Testis (tissue), 2 donors: ENCODE measurements at regions not wholly inside any gene's neighbourhood (a gene's known extent, or its start where the extent isn't known, plus 50 kb on each side); places are given as distances from the start of the nearest gene placed in this dataset.

Source experiments
- DNase-seq: peaks from one replicate; pipeline ENCODE4 v3.0.0-alpha.2; 2019
- H3K27ac ChIP-seq, 2 donors: fragments of 200-600 bp; sonication (generic); one replicate each; pipeline ENCODE4 v1.5.1; 2019
- H3K27me3 ChIP-seq: fragments of 200-600 bp; sonication (generic); one replicate; pipeline ENCODE4 v1.5.1; 2019
- H3K36me3 ChIP-seq: fragments of 200-600 bp; sonication (generic); one replicate; pipeline ENCODE4 v1.5.1; 2017; ENCODE audit warnings: low read depth; ENCODE audit errors: missing control alignments
- H3K4me1 ChIP-seq: fragments of 200-600 bp; sonication (generic); one replicate; pipeline ENCODE4 v1.5.1; 2019
- H3K4me3 ChIP-seq, 2 donors: fragments of 200-600 bp; sonication (generic); one replicate each; pipeline ENCODE4 v1.5.1; 2017 to 2019
- H3K9me3 ChIP-seq: fragments of 200-600 bp; sonication (generic); one replicate; pipeline ENCODE4 v1.5.1; 2017
- POLR2A ChIP-seq: fragments of 450-650 bp; IDR thresholded peaks from one replicate; pipeline ENCODE4 v1.6.1; 2017; ENCODE audit warnings: antibody characterized with exemption, mild to moderate bottlenecking, moderate library complexity
- WGBS, 2 donors: methylation state at CpG; one replicate each; pipeline ENCODE4 v1.1.5; 2018; 5-methylcytosine and 5-hydroxymethylcytosine counted together
- intact Hi-C: fragments of 100-400 bp; cut with DNase I; formaldehyde crosslinking; loops from one replicate; pipeline ENCODE4 v1.15.1; 2023; ENCODE audit warnings: low total_unique reads
- TF ChIP-seq, protein P1 (sequence below), 3 experiments: fragments of 450-650 bp in 2 of 3; fragments of 200-600 bp in 1 of 3; sonication (generic) in 1 of 3; IDR thresholded peaks; one replicate each; pipeline ENCODE4 v1.5.1; 2016 to 2019; ENCODE audit warnings: antibody characterized with exemption in 3 of 3, mild to moderate bottlenecking in 2 of 3, moderate library complexity in 1 of 3

DNA sequence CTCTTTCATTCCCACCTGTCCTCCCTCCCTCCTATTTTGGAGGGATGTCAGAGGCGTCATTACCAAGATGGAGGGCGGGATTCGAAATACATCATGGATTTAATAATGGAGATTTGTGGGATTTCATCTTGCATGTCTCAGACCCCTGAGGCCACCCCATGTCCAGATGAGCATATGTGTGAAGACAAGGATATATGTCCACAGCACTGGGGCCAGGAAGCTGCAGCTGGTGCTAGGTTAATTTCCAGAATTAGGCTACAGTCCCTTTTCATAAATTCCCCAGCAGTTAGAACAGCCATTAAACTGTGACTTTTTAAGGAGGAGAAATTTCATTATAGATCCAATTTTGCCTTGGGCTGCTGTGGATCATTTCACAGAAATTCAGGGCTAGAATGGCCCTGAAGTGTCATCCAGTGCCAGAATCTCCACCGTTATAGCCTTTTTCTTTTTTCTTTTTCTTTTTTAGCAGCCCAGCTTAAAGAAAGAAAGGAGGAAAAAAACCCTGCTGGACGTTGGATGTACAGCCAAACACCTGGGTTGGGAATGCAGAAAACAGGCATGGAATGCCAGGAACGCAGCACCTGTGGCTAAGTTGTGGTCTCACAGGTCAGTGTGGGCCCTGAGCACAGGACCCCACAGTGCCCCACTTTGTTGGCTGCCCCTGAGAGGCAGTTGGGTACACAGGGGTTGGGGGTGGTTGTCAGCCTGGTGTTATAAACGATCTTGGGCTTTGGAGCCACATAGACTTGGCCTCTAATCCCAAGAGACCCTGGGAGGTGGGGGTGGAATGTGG is 50.2 kb upstream of the CXCL14 start:
- Histone ChIP-seq H3K9me3 (no peaks in the 10 kb centered on the region), H3K36me3 (no peaks in the 10 kb centered on the region), H3K27ac (no peak overlapping the region), H3K4me3 (no peak overlapping the region), H3K27me3 (no peaks in the 10 kb centered on the region), H3K4me1 (no peaks in the 10 kb centered on the region)
- WGBS, 2 donors = 74 to 77% methylated on average over 6 to 7 of the region's 7 CpGs
- intact Hi-C loops = no loop called here
- TF ChIP-seq POLR2A = no peak
- TF ChIP-seq, protein P1, sequence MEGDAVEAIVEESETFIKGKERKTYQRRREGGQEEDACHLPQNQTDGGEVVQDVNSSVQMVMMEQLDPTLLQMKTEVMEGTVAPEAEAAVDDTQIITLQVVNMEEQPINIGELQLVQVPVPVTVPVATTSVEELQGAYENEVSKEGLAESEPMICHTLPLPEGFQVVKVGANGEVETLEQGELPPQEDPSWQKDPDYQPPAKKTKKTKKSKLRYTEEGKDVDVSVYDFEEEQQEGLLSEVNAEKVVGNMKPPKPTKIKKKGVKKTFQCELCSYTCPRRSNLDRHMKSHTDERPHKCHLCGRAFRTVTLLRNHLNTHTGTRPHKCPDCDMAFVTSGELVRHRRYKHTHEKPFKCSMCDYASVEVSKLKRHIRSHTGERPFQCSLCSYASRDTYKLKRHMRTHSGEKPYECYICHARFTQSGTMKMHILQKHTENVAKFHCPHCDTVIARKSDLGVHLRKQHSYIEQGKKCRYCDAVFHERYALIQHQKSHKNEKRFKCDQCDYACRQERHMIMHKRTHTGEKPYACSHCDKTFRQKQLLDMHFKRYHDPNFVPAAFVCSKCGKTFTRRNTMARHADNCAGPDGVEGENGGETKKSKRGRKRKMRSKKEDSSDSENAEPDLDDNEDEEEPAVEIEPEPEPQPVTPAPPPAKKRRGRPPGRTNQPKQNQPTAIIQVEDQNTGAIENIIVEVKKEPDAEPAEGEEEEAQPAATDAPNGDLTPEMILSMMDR (IDR thresholded peaks at IDR 0.05) = no peak
- DNase-seq = no peak
